B cell (primary cell): ENCODE measurements at regions not wholly inside any gene's neighbourhood (a gene's known extent, or its start where the extent isn't known, plus 50 kb on each side); places are given as distances from the start of the nearest gene placed in this dataset.

ENCODE experiments used
- ATAC-seq: fragments of 200-7000 bp; cut with Tn5 transposase; one replicate; pipeline ENCODE4 v1.10.0; 2021; ENCODE audit warnings: low read depth, mild to moderate bottlenecking, moderate number of reproducible peaks, moderate library complexity
- CTCF ChIA-PET: fragments of 350-600 bp; sonication (Branson Sonifier 250); formaldehyde crosslinking; loops from one replicate; lab custom pipeline; 2021; ENCODE audit warnings: antibody characterized with exemption, inconsistent platforms; lab: Charles Lee
- POLR2A ChIA-PET: fragments of 350-600 bp; sonication (Branson Sonifier 250); formaldehyde crosslinking; loops from one replicate; lab custom pipeline; 2021; ENCODE audit warnings: antibody characterized with exemption; lab: Charles Lee
- DNase-seq: peaks from one replicate; pipeline ENCODE4 v3.0.0; 2013
- H2AFZ ChIP-seq: 2 replicates; pipeline ENCODE4 v1.6.1; 2012; ENCODE audit warnings: mild to moderate bottlenecking, low read depth, low read length; ENCODE audit not compliant: insufficient read depth, poor library complexity, severe bottlenecking
- H3K27ac ChIP-seq, 2 donors: 1 replicate in 1 of 2; 2 replicates in 1 of 2; pipeline ENCODE4 v1.5.1; 2012 to 2013; ENCODE audit warnings: low read length in 2 of 2, mild to moderate bottlenecking in 2 of 2, moderate library complexity in 1 of 2
- H3K27me3 ChIP-seq, 4 experiments: fragments of 200-600 bp in 1 of 4; sonication (generic) in 1 of 4; replicated peaks in 1 of 4; 1 replicate in 2 of 4; 2 replicates in 2 of 4; pipeline versions ENCODE4 v1.6.1 to v1.7.0; 2013 to 2016; ENCODE audit warnings: low read length in 3 of 4, mild to moderate bottlenecking in 2 of 4, mixed read lengths in 1 of 4, moderate library complexity in 1 of 4; ENCODE audit not compliant: insufficient read depth in 4 of 4, control insufficient read depth in 3 of 4; ENCODE audit errors: control extremely low read depth in 1 of 4
- H3K36me3 ChIP-seq, 2 experiments: replicated peaks in 1 of 2; 1 replicate in 1 of 2; 2 replicates in 1 of 2; pipeline versions ENCODE4 v1.6.1 to v1.7.1; 2013; ENCODE audit warnings: low read length in 1 of 2; ENCODE audit not compliant: insufficient read depth in 2 of 2, control insufficient read depth in 1 of 2; ENCODE audit errors: control extremely low read depth in 1 of 2, extremely low read depth in 1 of 2
- H3K4me1 ChIP-seq, 2 donors: fragments of 200-600 bp in 1 of 2; sonication (generic) in 1 of 2; 1 replicate in 1 of 2; 2 replicates in 1 of 2; pipeline versions ENCODE4 v1.5.1 to v1.6.1; 2013 to 2017; ENCODE audit warnings: low read length in 2 of 2; ENCODE audit not compliant: control insufficient read depth in 2 of 2, insufficient read depth in 2 of 2
- H3K4me2 ChIP-seq: replicated peaks from 2 replicates; pipeline ENCODE3; 2012; ENCODE audit warnings: mild to moderate bottlenecking, low read depth, low read length; ENCODE audit not compliant: poor library complexity, severe bottlenecking
- H3K4me3 ChIP-seq, 5 experiments: fragments of 200-600 bp in 1 of 5; sonication (generic) in 1 of 5; 1 replicate in 3 of 5; 2 replicates in 2 of 5; pipeline versions ENCODE4 v1.5.1 to v1.7.0; 2011 to 2016; ENCODE audit warnings: low read length in 4 of 5, mild to moderate bottlenecking in 4 of 5, low read depth in 2 of 5, control low read depth in 1 of 5, moderate library complexity in 1 of 5; ENCODE audit not compliant: insufficient read depth in 1 of 5; ENCODE audit errors: control extremely low read depth in 1 of 5, extremely low read depth in 1 of 5
- H3K79me2 ChIP-seq: fragments of 200-600 bp; sonication (generic); one replicate; pipeline ENCODE4 v1.6.0; 2016; ENCODE audit warnings: low read length; ENCODE audit not compliant: control insufficient read depth, insufficient read depth
- H3K9ac ChIP-seq: fragments of 200-600 bp; sonication (generic); 2 replicates; pipeline ENCODE4 v1.6.1; 2017; ENCODE audit warnings: mild to moderate bottlenecking, low read length, moderate library complexity
- H3K9me3 ChIP-seq, 3 donors: one replicate each; pipeline versions ENCODE4 v1.6.1 to v1.7.1; 2013; ENCODE audit warnings: low read length in 2 of 3; ENCODE audit not compliant: control insufficient read depth in 2 of 3, insufficient read depth in 1 of 3; ENCODE audit errors: control extremely low read depth in 1 of 3
- H4K20me1 ChIP-seq: 2 replicates; pipeline ENCODE4 v1.6.0; 2012; ENCODE audit warnings: mild to moderate bottlenecking, low read length; ENCODE audit not compliant: insufficient read depth, control insufficient read depth, poor library complexity, severe bottlenecking
- H3K27ac Mint-ChIP-seq: one replicate; pipeline ENCODE4 v1.8.0; 2021; ENCODE audit warnings: mixed read lengths
- H3K27me3 Mint-ChIP-seq: one replicate; pipeline ENCODE4 v1.8.0; 2021; ENCODE audit warnings: mixed read lengths
- H3K4me1 Mint-ChIP-seq: one replicate; pipeline ENCODE4 v1.8.0; 2021; ENCODE audit warnings: mixed read lengths
- H3K4me3 Mint-ChIP-seq: one replicate; pipeline ENCODE4 v1.8.0; 2021; ENCODE audit warnings: mixed read lengths
- H3K9me3 Mint-ChIP-seq: one replicate; pipeline ENCODE4 v1.8.0; 2022; ENCODE audit warnings: mixed read lengths; ENCODE audit not compliant: insufficient read depth
- CTCF ChIP-seq: fragments of 200-600 bp; IDR thresholded peaks from one replicate; pipeline ENCODE4 v1.8.0; 2022; ENCODE audit warnings: antibody characterized with exemption, mild to moderate bottlenecking
- EZH2 ChIP-seq: IDR thresholded peaks from 2 replicates; pipeline ENCODE4 v1.6.1; 2012; ENCODE audit warnings: borderline replicate concordance, low read depth, mild to moderate bottlenecking, moderate library complexity, low read length; ENCODE audit not compliant: insufficient read depth, poor library complexity, severe bottlenecking
- WGBS: methylation state at CpG from one replicate; pipeline ENCODE4 v1.1.5; 2013; ENCODE audit warnings: missing lambda C conversion rate; ENCODE audit not compliant: insufficient coverage; 5-methylcytosine and 5-hydroxymethylcytosine counted together
- intact Hi-C: fragments of 100-400 bp; cut with micrococcal nuclease; formaldehyde crosslinking; loops from one replicate; pipeline ENCODE4 v1.10.0; 2022

DNA sequence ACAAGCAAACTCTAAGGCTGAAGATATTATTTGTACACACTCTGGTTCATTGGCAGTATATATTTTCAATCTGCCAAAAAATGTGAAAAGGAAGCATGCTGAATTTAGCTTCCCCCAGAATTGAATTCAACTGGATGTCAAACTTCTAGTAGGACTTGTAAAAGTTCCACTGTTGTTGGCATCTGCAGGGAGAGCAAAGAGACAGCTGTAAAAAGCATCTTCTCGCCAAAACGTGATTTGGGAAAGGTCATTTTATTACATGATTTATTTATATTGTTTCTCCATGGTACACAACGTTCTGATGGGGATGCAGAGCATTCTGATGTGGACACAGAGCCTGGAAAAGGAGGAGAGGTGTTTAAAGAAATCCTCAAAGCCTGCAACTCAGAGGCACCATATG, 196.7 kb upstream of the ADAMTS9 start:
- Histone ChIP-seq H3K4me3 (no peak overlapping the region), H3K36me3 (no peaks in the 10 kb centered on the region), H3K4me1 (no peaks in the 10 kb centered on the region), H3K4me2 (no peak overlapping the region), H3K9ac (no peak overlapping the region), H4K20me1 (no peaks in the 10 kb centered on the region), H3K79me2 (no peaks in the 10 kb centered on the region), H3K27ac (no peak overlapping the region), H3K9me3 (no peaks in the 10 kb centered on the region), H3K27me3 (no peaks in the 10 kb centered on the region), H2AFZ (no peak overlapping the region)
- Mint-ChIP-seq H3K4me1 (no peaks in the 10 kb centered on the region), H3K27me3 (no peaks in the 10 kb centered on the region), H3K9me3 (peaks cover 2% of the 10 kb centered on the region), H3K27ac (no peak overlapping the region), H3K4me3 (no peak overlapping the region)
- ChIA-PET POLR2A (no interaction called here), CTCF (no interaction called here)
- ATAC-seq (no peak), DNase-seq (no peak)
- TF ChIP-seq CTCF, result no peak
- no peak for TF ChIP-seq EZH2
- intact Hi-C loops, result no loop called here
- WGBS, result no CpG with 5 or more reads among the region's 3 CpGs

DNA sequence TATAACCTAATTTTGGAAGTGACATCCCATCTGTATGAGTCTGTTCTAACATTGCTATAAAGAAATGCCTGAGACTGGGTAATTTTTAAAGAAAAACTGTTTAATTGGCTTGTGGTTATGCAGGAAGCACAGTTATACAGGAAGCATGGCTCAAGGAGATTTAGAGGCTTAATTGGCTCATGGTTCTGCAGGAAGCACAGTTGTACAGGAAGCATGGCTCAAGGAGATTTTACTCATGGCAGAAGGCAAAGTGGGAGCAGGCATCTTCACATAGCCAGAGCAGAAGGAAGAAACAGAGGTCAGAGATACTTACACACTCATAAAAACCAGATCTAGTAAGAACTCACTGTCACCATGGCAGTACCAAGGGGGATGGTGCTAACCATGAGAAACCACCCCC, 193.1 kb upstream of the ADAMTS9 start:
- TF ChIP-seq CTCF (no peak), EZH2 (no peak)
- CTCF ChIA-PET, result no interaction called here
- DNase-seq (no peak), ATAC-seq (no peak)
- Histone ChIP-seq H3K4me3 (no peak overlapping the region), H3K4me1 (no peaks in the 10 kb centered on the region), H3K9me3 (peaks cover 0 to 1% (median 0%) of the 10 kb centered on the region in 3 donors), H3K27ac (no peak overlapping the region), H2AFZ (no peak overlapping the region), H3K9ac (no peak overlapping the region), H3K27me3 (no peaks in the 10 kb centered on the region), H3K4me2 (no peak overlapping the region), H3K36me3 (no peaks in the 10 kb centered on the region), H4K20me1 (no peaks in the 10 kb centered on the region), H3K79me2 (no peaks in the 10 kb centered on the region)
- H3K27me3 Mint-ChIP-seq, result no peaks in the 10 kb centered on the region
- H3K9me3 Mint-ChIP-seq, result no peaks in the 10 kb centered on the region
- no peak overlapping the region for H3K27ac Mint-ChIP-seq
- H3K4me3 Mint-ChIP-seq, result no peak overlapping the region
- H3K4me1 Mint-ChIP-seq, result no peaks in the 10 kb centered on the region
- POLR2A ChIA-PET, result no interaction called here
- intact Hi-C loops, result no loop called here
